WTC11 (cell line): ENCODE measurements at regions not wholly inside any gene's neighbourhood (a gene's known extent, or its start where the extent isn't known, plus 50 kb on each side); places are given as distances from the start of the nearest gene placed in this dataset.

Experiments
- ATAC-seq: fragments of 200-7000 bp; cut with Tn5 transposase; 2 replicates; pipeline ENCODE4 v1.10.0; 2021; ENCODE audit warnings: mild to moderate bottlenecking, moderate library complexity
- CTCF ChIA-PET: fragments of 300-600 bp; sonication (Branson Sonifier 250); formaldehyde crosslinking; loops from one replicate; lab custom pipeline; 2021; ENCODE audit warnings: antibody characterized with exemption; lab: Charles Lee
- POLR2A ChIA-PET: fragments of 350-600 bp; sonication (Branson Sonifier 250); formaldehyde crosslinking; loops from one replicate; lab custom pipeline; 2021; ENCODE audit warnings: antibody characterized with exemption; lab: Charles Lee
- DNase-seq: peaks from one replicate; pipeline ENCODE4 v3.0.0; 2021; ENCODE audit warnings: low spot score
- H3K27ac Mint-ChIP-seq: 2 replicates; pipeline ENCODE4 v1.8.0; 2021; ENCODE audit warnings: mixed read lengths
- H3K27me3 Mint-ChIP-seq: 2 replicates; pipeline ENCODE4 v1.8.0; 2021; ENCODE audit warnings: low read depth, mild to moderate bottlenecking, moderate library complexity, mixed read lengths
- H3K36me3 Mint-ChIP-seq: 2 replicates; pipeline ENCODE4 v1.8.0; 2021; ENCODE audit warnings: mixed read lengths
- H3K4me1 Mint-ChIP-seq: 2 replicates; pipeline ENCODE4 v1.8.0; 2022; ENCODE audit warnings: mixed read lengths
- H3K4me3 Mint-ChIP-seq: 2 replicates; pipeline ENCODE4 v1.8.0; 2021; ENCODE audit warnings: mild to moderate bottlenecking, moderate library complexity, mixed read lengths
- H3K9me3 Mint-ChIP-seq: 2 replicates; pipeline ENCODE4 v1.8.0; 2021; ENCODE audit warnings: mixed read lengths
- ATF3 ChIP-seq: sonication (generic); formaldehyde crosslinking; conservative IDR thresholded peaks from 2 replicates; pipeline ENCODE4 v1.8.1; 2022; ENCODE audit warnings: mild to moderate bottlenecking, missing genetic modification reagents
- CBFB ChIP-seq: sonication (generic); formaldehyde crosslinking; IDR thresholded peaks from 2 replicates; pipeline ENCODE4 v1.8.1; 2022; ENCODE audit warnings: mild to moderate bottlenecking, low read depth, missing genetic modification reagents
- ESRRA ChIP-seq: sonication (generic); formaldehyde crosslinking; IDR thresholded peaks from 2 replicates; pipeline ENCODE4 v1.8.1; 2022; ENCODE audit warnings: mild to moderate bottlenecking, missing genetic modification reagents, borderline replicate concordance
- FOXJ3 ChIP-seq: sonication (generic); formaldehyde crosslinking; IDR thresholded peaks from 2 replicates; pipeline ENCODE4 v1.9.0; 2021; ENCODE audit warnings: missing genetic modification reagents, mild to moderate bottlenecking, borderline replicate concordance
- GABPB1 ChIP-seq: sonication (generic); formaldehyde crosslinking; IDR thresholded peaks from 2 replicates; pipeline ENCODE4 v1.8.1; 2023; ENCODE audit warnings: mild to moderate bottlenecking, missing genetic modification reagents
- GRHL2 ChIP-seq: fragments of 250-450 bp; sonication (Bioruptor Pico); IDR thresholded peaks from 2 replicates; pipeline ENCODE4 v1.8.0; 2022; ENCODE audit warnings: mild to moderate bottlenecking, moderate library complexity; ENCODE audit not compliant: insufficient replicate concordance, severe bottlenecking
- HMGXB4 ChIP-seq: sonication (generic); formaldehyde crosslinking; IDR thresholded peaks from 2 replicates; pipeline ENCODE4 v1.8.1; 2023; ENCODE audit warnings: mild to moderate bottlenecking, moderate library complexity, missing genetic modification reagents
- JAZF1 ChIP-seq: fragments of 250-450 bp; sonication (Bioruptor Pico); IDR thresholded peaks from 2 replicates; pipeline ENCODE4 v1.9.0; 2021; ENCODE audit warnings: moderate library complexity, mild to moderate bottlenecking, inconsistent platforms
- JUN ChIP-seq: sonication (generic); formaldehyde crosslinking; IDR thresholded peaks from 2 replicates; pipeline ENCODE4 v1.8.0; 2023; ENCODE audit warnings: mild to moderate bottlenecking, missing genetic modification reagents
- MYBL2 ChIP-seq: sonication (generic); formaldehyde crosslinking; IDR thresholded peaks from 2 replicates; pipeline ENCODE4 v1.8.1; 2023; ENCODE audit warnings: mild to moderate bottlenecking, moderate library complexity, missing genetic modification reagents
- NFATC4 ChIP-seq: fragments of 250-450 bp; sonication (Bioruptor Pico); IDR thresholded peaks from 2 replicates; pipeline ENCODE4 v1.9.0; 2021; ENCODE audit warnings: mild to moderate bottlenecking
- NFE2L1 ChIP-seq: sonication (generic); formaldehyde crosslinking; IDR thresholded peaks from 2 replicates; pipeline ENCODE4 v1.8.1; 2023; ENCODE audit warnings: missing genetic modification reagents
- NR2C2 ChIP-seq: sonication (generic); formaldehyde crosslinking; IDR thresholded peaks from 2 replicates; pipeline ENCODE4 v1.8.0; 2022; ENCODE audit warnings: mild to moderate bottlenecking, missing genetic modification reagents
- OVOL2 ChIP-seq: fragments of 250-450 bp; sonication (Bioruptor Pico); IDR thresholded peaks from 2 replicates; pipeline ENCODE4 v1.9.0; 2021; ENCODE audit warnings: mild to moderate bottlenecking, borderline replicate concordance
- RELA ChIP-seq: sonication (generic); formaldehyde crosslinking; IDR thresholded peaks from 2 replicates; pipeline ENCODE4 v1.8.1; 2022; ENCODE audit warnings: missing genetic modification reagents, mild to moderate bottlenecking, borderline replicate concordance
- RORB ChIP-seq: fragments of 250-450 bp; sonication (Bioruptor Pico); IDR thresholded peaks from 2 replicates; pipeline ENCODE4 v1.9.0; 2021; ENCODE audit warnings: mild to moderate bottlenecking
- SP1 ChIP-seq: sonication (generic); formaldehyde crosslinking; conservative IDR thresholded peaks from 2 replicates; pipeline ENCODE4 v1.8.1; 2022; ENCODE audit warnings: missing genetic modification reagents
- TCF7 ChIP-seq: sonication (generic); formaldehyde crosslinking; IDR thresholded peaks from 2 replicates; pipeline ENCODE4 v1.8.0; 2022; ENCODE audit warnings: mild to moderate bottlenecking, low read depth, missing genetic modification reagents, moderate library complexity
- ZBTB21 ChIP-seq: sonication (generic); formaldehyde crosslinking; IDR thresholded peaks from 2 replicates; pipeline ENCODE4 v1.8.1; 2023; ENCODE audit warnings: mild to moderate bottlenecking, missing genetic modification reagents, borderline replicate concordance
- ZNF121 ChIP-seq: sonication (generic); formaldehyde crosslinking; IDR thresholded peaks from 2 replicates; pipeline ENCODE4 v1.8.0; 2023; ENCODE audit warnings: missing genetic modification reagents
- ZNF263 ChIP-seq: sonication (generic); formaldehyde crosslinking; IDR thresholded peaks from 2 replicates; pipeline ENCODE4 v1.8.1; 2022; ENCODE audit warnings: low read depth, mild to moderate bottlenecking, moderate library complexity, missing genetic modification reagents
- TF ChIP-seq, protein P1 (sequence below): sonication (generic); formaldehyde crosslinking; IDR thresholded peaks from 2 replicates; pipeline ENCODE4 v1.8.0; 2022; ENCODE audit warnings: mild to moderate bottlenecking, missing genetic modification reagents
- TF ChIP-seq, protein P2 (sequence below): fragments of 250-450 bp; sonication (Bioruptor Pico); IDR thresholded peaks from 2 replicates; pipeline ENCODE4 v1.8.0; 2021; ENCODE audit warnings: mild to moderate bottlenecking
- TF ChIP-seq, protein P3 (sequence below): fragments of 250-450 bp; sonication (Bioruptor Pico); IDR thresholded peaks from 2 replicates; pipeline ENCODE4 v1.9.0; 2021; ENCODE audit warnings: mild to moderate bottlenecking
- TF ChIP-seq, protein P4 (sequence below): sonication (generic); formaldehyde crosslinking; IDR thresholded peaks from 2 replicates; pipeline ENCODE4 v1.8.1; 2023; ENCODE audit warnings: mild to moderate bottlenecking, missing genetic modification reagents
- TF ChIP-seq, protein P5 (sequence below): sonication (generic); formaldehyde crosslinking; IDR thresholded peaks from 2 replicates; pipeline ENCODE4 v1.8.1; 2022; ENCODE audit warnings: missing genetic modification reagents, borderline replicate concordance
- TF ChIP-seq, protein P6 (sequence below): sonication (generic); formaldehyde crosslinking; IDR thresholded peaks from 2 replicates; pipeline ENCODE4 v1.8.1; 2022; ENCODE audit warnings: low read depth, mild to moderate bottlenecking, moderate library complexity, missing genetic modification reagents, borderline replicate concordance

DNA sequence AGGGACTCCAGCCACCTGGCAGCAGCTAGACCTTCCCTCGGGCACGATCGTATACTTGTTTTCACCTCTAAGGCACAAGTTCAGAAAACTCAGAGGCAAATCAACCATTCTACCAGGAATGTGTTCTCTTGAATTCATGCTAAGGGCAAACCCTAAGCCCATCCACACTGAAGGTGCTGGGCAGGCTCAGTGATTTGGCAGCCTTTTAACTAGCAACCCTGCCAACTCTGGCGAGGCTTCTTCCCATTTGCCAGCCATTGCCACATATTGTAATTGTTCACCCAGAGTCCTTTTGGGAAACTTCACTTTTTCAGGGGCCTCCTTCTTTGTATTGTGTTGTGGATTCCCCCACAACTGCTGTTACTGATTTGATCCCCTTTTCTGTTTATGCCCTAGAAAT is 298.6 kb upstream of the LDB2 start (continued):
- TF ChIP-seq HMGXB4 (CRISPR knock-in tag): no peak
- no peak for TF ChIP-seq OVOL2
- TF ChIP-seq ESRRA (CRISPR knock-in tag): no peak
- TF ChIP-seq NFE2L1 (CRISPR knock-in tag): no peak
- TF ChIP-seq NR2C2: no peak
- TF ChIP-seq, protein P1, sequence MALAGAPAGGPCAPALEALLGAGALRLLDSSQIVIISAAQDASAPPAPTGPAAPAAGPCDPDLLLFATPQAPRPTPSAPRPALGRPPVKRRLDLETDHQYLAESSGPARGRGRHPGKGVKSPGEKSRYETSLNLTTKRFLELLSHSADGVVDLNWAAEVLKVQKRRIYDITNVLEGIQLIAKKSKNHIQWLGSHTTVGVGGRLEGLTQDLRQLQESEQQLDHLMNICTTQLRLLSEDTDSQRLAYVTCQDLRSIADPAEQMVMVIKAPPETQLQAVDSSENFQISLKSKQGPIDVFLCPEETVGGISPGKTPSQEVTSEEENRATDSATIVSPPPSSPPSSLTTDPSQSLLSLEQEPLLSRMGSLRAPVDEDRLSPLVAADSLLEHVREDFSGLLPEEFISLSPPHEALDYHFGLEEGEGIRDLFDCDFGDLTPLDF (CRISPR knock-in tag): no peak
- TF ChIP-seq, protein P2, sequence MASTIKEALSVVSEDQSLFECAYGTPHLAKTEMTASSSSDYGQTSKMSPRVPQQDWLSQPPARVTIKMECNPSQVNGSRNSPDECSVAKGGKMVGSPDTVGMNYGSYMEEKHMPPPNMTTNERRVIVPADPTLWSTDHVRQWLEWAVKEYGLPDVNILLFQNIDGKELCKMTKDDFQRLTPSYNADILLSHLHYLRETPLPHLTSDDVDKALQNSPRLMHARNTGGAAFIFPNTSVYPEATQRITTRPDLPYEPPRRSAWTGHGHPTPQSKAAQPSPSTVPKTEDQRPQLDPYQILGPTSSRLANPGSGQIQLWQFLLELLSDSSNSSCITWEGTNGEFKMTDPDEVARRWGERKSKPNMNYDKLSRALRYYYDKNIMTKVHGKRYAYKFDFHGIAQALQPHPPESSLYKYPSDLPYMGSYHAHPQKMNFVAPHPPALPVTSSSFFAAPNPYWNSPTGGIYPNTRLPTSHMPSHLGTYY: no peak
- TF ChIP-seq ATF3 (CRISPR knock-in tag): no peak
- TF ChIP-seq TCF7 (CRISPR knock-in tag): no peak

GRCh38 chr4:17195461-17196275 is 297.2 kb upstream of the LDB2 start:
- ATAC-seq (no peak), DNase-seq (no peak)
- Mint-ChIP-seq H3K9me3 (peaks cover 29% of the 10 kb centered on the region), H3K27ac (no peak overlapping the region), H3K27me3 (peaks cover under 1% of the 10 kb centered on the region), H3K4me1 (no peaks in the 10 kb centered on the region), H3K4me3 (no peak overlapping the region), H3K36me3 (peaks cover 14% of the 10 kb centered on the region)
- CTCF ChIA-PET: no interaction called here
- POLR2A ChIA-PET: no interaction called here
- TF ChIP-seq JUN (CRISPR knock-in tag) (no peak), RELA (CRISPR knock-in tag) (no peak), GRHL2 (CRISPR knock-in tag) (no peak), ZNF121 (CRISPR knock-in tag) (no peak), ZBTB21 (no peak), GABPB1 (CRISPR knock-in tag) (no peak), RORB (no peak), JAZF1 (no peak), MYBL2 (CRISPR knock-in tag) (no peak), FOXJ3 (CRISPR knock-in tag) (no peak), NFATC4 (CRISPR knock-in tag) (no peak), SP1 (CRISPR knock-in tag) (no peak), CBFB (CRISPR knock-in tag) (no peak), ZNF263 (CRISPR knock-in tag) (no peak)
- TF ChIP-seq, protein P3, sequence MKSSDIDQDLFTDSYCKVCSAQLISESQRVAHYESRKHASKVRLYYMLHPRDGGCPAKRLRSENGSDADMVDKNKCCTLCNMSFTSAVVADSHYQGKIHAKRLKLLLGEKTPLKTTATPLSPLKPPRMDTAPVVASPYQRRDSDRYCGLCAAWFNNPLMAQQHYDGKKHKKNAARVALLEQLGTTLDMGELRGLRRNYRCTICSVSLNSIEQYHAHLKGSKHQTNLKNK: no peak
- TF ChIP-seq, protein P2: no peak
- TF ChIP-seq, protein P4, sequence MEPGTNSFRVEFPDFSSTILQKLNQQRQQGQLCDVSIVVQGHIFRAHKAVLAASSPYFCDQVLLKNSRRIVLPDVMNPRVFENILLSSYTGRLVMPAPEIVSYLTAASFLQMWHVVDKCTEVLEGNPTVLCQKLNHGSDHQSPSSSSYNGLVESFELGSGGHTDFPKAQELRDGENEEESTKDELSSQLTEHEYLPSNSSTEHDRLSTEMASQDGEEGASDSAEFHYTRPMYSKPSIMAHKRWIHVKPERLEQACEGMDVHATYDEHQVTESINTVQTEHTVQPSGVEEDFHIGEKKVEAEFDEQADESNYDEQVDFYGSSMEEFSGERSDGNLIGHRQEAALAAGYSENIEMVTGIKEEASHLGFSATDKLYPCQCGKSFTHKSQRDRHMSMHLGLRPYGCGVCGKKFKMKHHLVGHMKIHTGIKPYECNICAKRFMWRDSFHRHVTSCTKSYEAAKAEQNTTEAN: no peak
- TF ChIP-seq, protein P5, sequence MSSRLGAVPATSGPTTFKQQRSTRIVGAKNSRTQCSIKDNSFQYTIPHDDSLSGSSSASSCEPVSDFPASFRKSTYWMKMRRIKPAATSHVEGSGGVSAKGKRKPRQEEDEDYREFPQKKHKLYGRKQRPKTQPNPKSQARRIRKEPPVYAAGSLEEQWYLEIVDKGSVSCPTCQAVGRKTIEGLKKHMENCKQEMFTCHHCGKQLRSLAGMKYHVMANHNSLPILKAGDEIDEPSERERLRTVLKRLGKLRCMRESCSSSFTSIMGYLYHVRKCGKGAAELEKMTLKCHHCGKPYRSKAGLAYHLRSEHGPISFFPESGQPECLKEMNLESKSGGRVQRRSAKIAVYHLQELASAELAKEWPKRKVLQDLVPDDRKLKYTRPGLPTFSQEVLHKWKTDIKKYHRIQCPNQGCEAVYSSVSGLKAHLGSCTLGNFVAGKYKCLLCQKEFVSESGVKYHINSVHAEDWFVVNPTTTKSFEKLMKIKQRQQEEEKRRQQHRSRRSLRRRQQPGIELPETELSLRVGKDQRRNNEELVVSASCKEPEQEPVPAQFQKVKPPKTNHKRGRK: no peak
- TF ChIP-seq, protein P6, sequence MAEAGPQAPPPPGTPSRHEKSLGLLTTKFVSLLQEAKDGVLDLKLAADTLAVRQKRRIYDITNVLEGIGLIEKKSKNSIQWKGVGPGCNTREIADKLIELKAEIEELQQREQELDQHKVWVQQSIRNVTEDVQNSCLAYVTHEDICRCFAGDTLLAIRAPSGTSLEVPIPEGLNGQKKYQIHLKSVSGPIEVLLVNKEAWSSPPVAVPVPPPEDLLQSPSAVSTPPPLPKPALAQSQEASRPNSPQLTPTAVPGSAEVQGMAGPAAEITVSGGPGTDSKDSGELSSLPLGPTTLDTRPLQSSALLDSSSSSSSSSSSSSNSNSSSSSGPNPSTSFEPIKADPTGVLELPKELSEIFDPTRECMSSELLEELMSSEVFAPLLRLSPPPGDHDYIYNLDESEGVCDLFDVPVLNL (CRISPR knock-in tag): no peak
